Sigmoid colon (tissue), 6 donors: ENCODE measurements at regions not wholly inside any gene's neighbourhood (a gene's known extent, or its start where the extent isn't known, plus 50 kb on each side); places are given as distances from the start of the nearest gene placed in this dataset.

Experiments
- DNase-seq: peaks from one replicate; pipeline ENCODE4 v3.0.0-alpha.2; 2019
- H3K27ac ChIP-seq, 4 donors: fragments of 200-600 bp; sonication (generic); one replicate each; pipeline ENCODE4 v1.5.1; 2016 to 2019; ENCODE audit warnings: mild to moderate bottlenecking in 1 of 4
- H3K27me3 ChIP-seq, 3 donors: fragments of 200-600 bp; sonication (generic); one replicate each; pipeline ENCODE4 v1.5.1; 2019; ENCODE audit warnings: mild to moderate bottlenecking in 1 of 3
- H3K36me3 ChIP-seq, 4 donors: fragments of 200-600 bp; sonication (generic); one replicate each; pipeline ENCODE4 v1.5.1; 2016 to 2019
- H3K4me1 ChIP-seq, 4 donors: fragments of 200-600 bp; sonication (generic); one replicate each; pipeline ENCODE4 v1.5.1; 2017 to 2019
- H3K4me3 ChIP-seq, 4 donors: fragments of 200-600 bp; sonication (generic); one replicate each; pipeline ENCODE4 v1.5.1; 2017 to 2019; ENCODE audit warnings: mild to moderate bottlenecking in 2 of 4, moderate library complexity in 1 of 4
- H3K9me3 ChIP-seq, 4 donors: fragments of 200-600 bp in 3 of 4; sonication (generic) in 3 of 4; one replicate each; pipeline versions ENCODE4 v1.5.1 to v1.6.1; 2013 to 2019
- EP300 ChIP-seq, 4 donors: sonication (generic); formaldehyde crosslinking; IDR thresholded peaks; one replicate each; pipeline ENCODE4 v1.6.1; 2017; ENCODE audit warnings: antibody characterized with exemption in 4 of 4
- POLR2A ChIP-seq, 2 donors: fragments of 450-650 bp; IDR thresholded peaks; one replicate each; pipeline ENCODE4 v1.6.1; 2016; ENCODE audit warnings: antibody characterized with exemption in 2 of 2, mild to moderate bottlenecking in 2 of 2, moderate library complexity in 2 of 2
- POLR2AphosphoS5 ChIP-seq, 4 donors: sonication (generic); formaldehyde crosslinking; IDR thresholded peaks; one replicate each; pipeline ENCODE4 v1.6.1; 2017; ENCODE audit warnings: antibody characterized with exemption in 4 of 4
- WGBS, 2 donors: extraction: QIAGEN DNeasy Blood & Tissue Kit; methylation state at CpG; one replicate each; pipeline ENCODE4 v1.1.7; 2013; 5-methylcytosine and 5-hydroxymethylcytosine counted together
- intact Hi-C: fragments of 100-400 bp; cut with DNase I; formaldehyde crosslinking; loops from one replicate; pipeline ENCODE4 v1.15.1; 2023
- TF ChIP-seq, protein P1 (sequence below), 4 experiments: fragments of 450-650 bp in 3 of 4; fragments of 200-600 bp in 1 of 4; IDR thresholded peaks; one replicate each; pipeline ENCODE4 v1.5.1; 2016 to 2019; ENCODE audit warnings: antibody characterized with exemption in 4 of 4, mild to moderate bottlenecking in 3 of 4, moderate library complexity in 2 of 4
- donor health status: healthy with polysubstance abuse.
- donor health status: healthy.

DNA sequence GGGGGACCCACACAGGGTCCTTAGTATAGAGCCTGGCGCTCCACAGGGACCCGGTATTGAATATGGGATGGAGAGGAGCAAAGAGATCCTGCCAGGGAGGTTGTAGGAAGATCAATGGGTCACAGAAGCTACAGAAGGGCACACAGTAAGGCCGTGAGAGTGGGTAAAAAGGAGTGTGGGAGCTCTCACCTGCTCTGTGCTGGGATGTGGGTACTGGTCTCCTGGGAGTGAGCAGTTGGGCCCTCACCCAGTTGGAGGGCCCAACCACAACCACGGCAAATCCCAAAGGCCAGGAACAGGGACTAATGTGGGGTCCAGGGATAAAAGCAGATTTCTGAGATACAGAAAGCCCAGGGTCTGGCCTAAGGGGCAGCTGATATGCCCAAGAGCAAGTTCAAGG lies 59.9 kb upstream of the SMOX start:
- Histone ChIP-seq H3K4me3 (no peak overlapping the region), H3K27me3 (no peaks in the 10 kb centered on the region), H3K27ac (no peak overlapping the region), H3K9me3 (no peaks in the 10 kb centered on the region), H3K4me1 (peaks cover 0 to 9% (median 7%) of the 10 kb centered on the region in 4 donors), H3K36me3 (no peaks in the 10 kb centered on the region)
- intact Hi-C loops = loop anchor here (10.0 kb wide), 3 partner anchors 154 to 334 kb away; partner anchors contain the start of gene MAVS
- WGBS, 2 donors = 87 to 95% methylated on average over 4 of the region's 4 CpGs
- no peak for TF ChIP-seq EP300 (IDR thresholded peaks at IDR 0.05)
- no peak for TF ChIP-seq POLR2A (IDR thresholded peaks at IDR 0.05)
- TF ChIP-seq, protein P1, sequence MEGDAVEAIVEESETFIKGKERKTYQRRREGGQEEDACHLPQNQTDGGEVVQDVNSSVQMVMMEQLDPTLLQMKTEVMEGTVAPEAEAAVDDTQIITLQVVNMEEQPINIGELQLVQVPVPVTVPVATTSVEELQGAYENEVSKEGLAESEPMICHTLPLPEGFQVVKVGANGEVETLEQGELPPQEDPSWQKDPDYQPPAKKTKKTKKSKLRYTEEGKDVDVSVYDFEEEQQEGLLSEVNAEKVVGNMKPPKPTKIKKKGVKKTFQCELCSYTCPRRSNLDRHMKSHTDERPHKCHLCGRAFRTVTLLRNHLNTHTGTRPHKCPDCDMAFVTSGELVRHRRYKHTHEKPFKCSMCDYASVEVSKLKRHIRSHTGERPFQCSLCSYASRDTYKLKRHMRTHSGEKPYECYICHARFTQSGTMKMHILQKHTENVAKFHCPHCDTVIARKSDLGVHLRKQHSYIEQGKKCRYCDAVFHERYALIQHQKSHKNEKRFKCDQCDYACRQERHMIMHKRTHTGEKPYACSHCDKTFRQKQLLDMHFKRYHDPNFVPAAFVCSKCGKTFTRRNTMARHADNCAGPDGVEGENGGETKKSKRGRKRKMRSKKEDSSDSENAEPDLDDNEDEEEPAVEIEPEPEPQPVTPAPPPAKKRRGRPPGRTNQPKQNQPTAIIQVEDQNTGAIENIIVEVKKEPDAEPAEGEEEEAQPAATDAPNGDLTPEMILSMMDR (IDR thresholded peaks at IDR 0.05) = no peak
- TF ChIP-seq POLR2AphosphoS5 (IDR thresholded peaks at IDR 0.05) = no peak
- no peak for DNase-seq

DNA sequence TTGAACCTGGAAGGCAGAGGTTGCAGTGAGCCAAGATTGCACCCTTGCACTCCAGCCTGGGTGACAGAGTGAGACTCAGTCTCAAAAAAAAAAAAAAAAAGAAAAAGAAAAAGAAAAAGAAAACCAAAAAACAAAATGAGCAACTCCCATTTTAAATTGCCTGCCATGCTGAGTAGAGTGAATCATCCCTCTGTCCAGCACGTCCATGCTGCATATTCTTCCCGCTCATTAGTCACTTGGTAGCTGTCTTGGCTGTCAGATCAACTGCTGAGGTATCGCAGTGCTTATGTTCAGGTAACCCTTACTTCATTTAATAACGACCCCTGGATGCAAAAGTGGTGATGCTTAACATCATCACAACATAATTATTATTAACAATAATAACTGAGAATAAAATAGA lies 60.7 kb upstream of the SMOX start:
- DNase-seq = no peak
- Histone ChIP-seq H3K9me3 (no peaks in the 10 kb centered on the region), H3K36me3 (no peaks in the 10 kb centered on the region), H3K27me3 (no peaks in the 10 kb centered on the region), H3K27ac (no peak overlapping the region), H3K4me1 (peaks cover 0 to 16% (median 13%) of the 10 kb centered on the region in 4 donors), H3K4me3 (no peak overlapping the region)
- intact Hi-C loops = loop anchor here (10.0 kb wide), 3 partner anchors 153 to 333 kb away; partner anchors contain the start of gene MAVS
- 74 to 85% methylated on average over 4 of the region's 4 CpGs for WGBS, 2 donors
- TF ChIP-seq, protein P1 (IDR thresholded peaks at IDR 0.05) = no peak
- no peak for TF ChIP-seq POLR2A (IDR thresholded peaks at IDR 0.05)
- no peak for TF ChIP-seq POLR2AphosphoS5 (IDR thresholded peaks at IDR 0.05)
- TF ChIP-seq EP300 (IDR thresholded peaks at IDR 0.05) = no peak

DNA sequence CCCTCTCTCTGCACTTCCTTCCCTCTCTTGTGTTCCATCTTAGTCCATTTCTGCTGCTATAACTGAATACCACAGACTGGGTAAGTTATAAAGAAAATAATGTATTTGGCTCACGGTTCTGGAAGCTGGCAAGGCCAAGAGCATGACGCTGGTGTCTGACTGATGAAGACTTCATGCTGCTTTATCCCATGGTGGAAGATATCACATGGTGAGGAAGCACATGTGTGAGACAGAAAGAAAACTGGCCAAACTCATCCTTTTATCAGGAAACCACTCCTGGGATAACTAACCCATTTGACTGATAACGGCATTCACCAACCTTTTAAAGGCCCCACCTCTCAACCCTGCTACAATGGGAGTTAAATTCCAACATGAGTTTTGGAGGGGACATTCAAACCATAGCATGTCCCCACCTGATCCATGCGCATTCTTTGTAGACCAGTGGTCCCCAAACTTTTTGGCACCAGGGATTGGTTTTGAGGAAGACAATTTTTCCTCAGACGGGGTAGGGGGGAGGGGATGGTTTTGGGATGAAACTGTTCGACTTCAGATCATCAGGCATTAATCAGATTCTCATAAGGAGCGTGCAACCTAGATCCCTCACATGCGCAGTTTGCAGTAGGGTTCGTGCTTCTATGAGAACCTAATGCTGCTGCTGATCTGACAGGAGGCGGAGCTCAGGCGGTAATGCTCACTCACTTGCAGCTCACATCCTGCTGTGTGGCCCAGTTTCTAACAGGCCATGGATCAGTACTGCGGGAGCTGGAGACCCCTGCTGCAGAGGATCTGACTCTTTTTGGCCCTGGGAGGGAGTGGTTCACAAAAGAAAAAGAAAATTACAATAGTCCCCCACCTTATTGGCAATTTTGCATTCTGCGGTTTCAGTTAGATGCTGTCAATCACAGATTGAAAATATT lies 61.6 kb upstream of the SMOX start:
- no peaks in the 10 kb centered on the region for H3K27me3 ChIP-seq
- no peak overlapping the region for H3K27ac ChIP-seq
- H3K9me3 ChIP-seq = no peaks in the 10 kb centered on the region
- WGBS, 2 donors = 88 to 89% methylated on average over 13 of the region's 13 CpGs
- no peak overlapping the region for H3K4me3 ChIP-seq
- no peaks in the 10 kb centered on the region for H3K36me3 ChIP-seq
- TF ChIP-seq, protein P1 (IDR thresholded peaks at IDR 0.05) = no peak
- no peak for TF ChIP-seq EP300 (IDR thresholded peaks at IDR 0.05)
- no peak for TF ChIP-seq POLR2AphosphoS5 (IDR thresholded peaks at IDR 0.05)
- TF ChIP-seq POLR2A (IDR thresholded peaks at IDR 0.05) = no peak
- no peak for DNase-seq
- intact Hi-C loops = loop anchor here (10.0 kb wide), 3 partner anchors 152 to 332 kb away; partner anchors contain the start of gene MAVS
- H3K4me1 ChIP-seq = peaks cover 0 to 16% (median 13%) of the 10 kb centered on the region in 4 donors

DNA sequence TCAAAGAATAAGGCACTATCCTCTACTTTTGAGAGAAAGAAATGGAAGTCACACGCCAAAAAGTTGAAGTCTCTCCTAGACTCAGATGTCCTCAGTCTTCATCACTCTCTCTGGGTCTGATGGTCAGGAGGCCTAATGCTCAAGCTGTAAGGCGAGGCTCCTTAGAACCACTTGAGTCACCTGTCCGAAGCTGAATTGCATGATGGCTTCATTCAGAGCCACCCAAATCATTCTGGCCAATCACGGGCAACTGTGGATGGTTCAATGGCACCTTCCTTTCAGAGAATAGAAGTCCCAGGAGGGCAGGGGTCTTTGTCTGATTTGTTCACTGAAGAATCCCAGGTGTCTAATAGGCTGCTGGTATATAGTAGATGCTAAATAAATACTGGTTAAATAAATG lies 63.9 kb upstream of the SMOX start:
- intact Hi-C loops = loop anchor here (1.0 to 10.0 kb wide), 5 partner anchors 69 to 330 kb away; partner anchors contain the start of genes MAVS, PANK2 and RNF24
- Histone ChIP-seq H3K27ac (peak overlapping the region in 1 of 4 donors; percentile 53), H3K36me3 (no peaks in the 10 kb centered on the region), H3K27me3 (no peaks in the 10 kb centered on the region), H3K9me3 (no peaks in the 10 kb centered on the region), H3K4me3 (no peak overlapping the region), H3K4me1 (peaks cover 0 to 16% (median 13%) of the 10 kb centered on the region in 4 donors)
- no peak for DNase-seq
- 68 to 79% methylated on average over 4 of the region's 4 CpGs for WGBS, 2 donors
- TF ChIP-seq POLR2A (IDR thresholded peaks at IDR 0.05) (no peak), EP300 (IDR thresholded peaks at IDR 0.05) (no peak), POLR2AphosphoS5 (IDR thresholded peaks at IDR 0.05) (no peak)
- TF ChIP-seq, protein P1 (IDR thresholded peaks at IDR 0.05) = no peak
